Fibroblast of skin of right biceps (primary cell): ENCODE measurements at regions not wholly inside any gene's neighbourhood (a gene's known extent, or its start where the extent isn't known, plus 50 kb on each side); places are given as distances from the start of the nearest gene placed in this dataset.

Experiments
- DNase-seq: peaks from one replicate; pipeline ENCODE4 v3.0.0-alpha.2; 2013

DNA sequence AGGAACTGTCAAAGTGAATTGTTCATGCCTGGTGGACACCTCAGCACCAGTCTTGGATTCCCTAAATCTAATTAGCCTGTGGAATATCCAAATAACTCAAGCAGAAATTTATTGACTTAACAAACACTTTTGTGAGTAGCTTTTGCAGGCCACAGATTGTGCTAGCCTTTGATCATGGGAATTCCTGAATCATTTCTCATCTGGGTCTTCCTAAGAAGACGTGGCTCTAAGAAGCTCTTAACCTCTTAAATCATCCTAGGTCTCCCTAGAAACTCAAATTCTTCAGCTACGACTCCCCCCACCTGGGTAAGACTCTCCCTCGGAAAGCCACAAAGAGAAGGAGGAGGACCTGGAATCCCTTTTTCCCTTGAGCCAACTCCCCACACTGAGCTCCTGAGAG lies 53.8 kb upstream of the PSEN2 start:
- peak; percentile 80 for DNase-seq

- DNase-seq, result peak; percentile 66
These were observed 55.5 kb upstream of the PSEN2 start for GRCh38 chr1:226814751-226815537.

GRCh38 chr1:226813671-226814591 lies 56.5 kb upstream of the PSEN2 start:
- DNase-seq, result no peak

GRCh38 chr1:226810681-226811080 lies 59.7 kb upstream of the PSEN2 start:
- no peak for DNase-seq

- peak; percentile 2 for DNase-seq
These were observed 60.4 kb upstream of the PSEN2 start for GRCh38 chr1:226809785-226810571.

GRCh38 chr1:226808501-226808900 lies 61.9 kb upstream of the PSEN2 start:
- no peak for DNase-seq

- no peak for DNase-seq
These were observed 63.4 kb upstream of the PSEN2 start for GRCh38 chr1:226806988-226807387.

- no peak for DNase-seq
These were observed 65.3 kb upstream of the PSEN2 start for GRCh38 chr1:226804907-226805759.

- no peak for DNase-seq
These were observed 61.8 kb upstream of the ITPKB start for GRCh38 chr1:226800763-226801380.

GRCh38 chr1:226799634-226800281 lies 60.7 kb upstream of the ITPKB start:
- DNase-seq, result no peak

DNA sequence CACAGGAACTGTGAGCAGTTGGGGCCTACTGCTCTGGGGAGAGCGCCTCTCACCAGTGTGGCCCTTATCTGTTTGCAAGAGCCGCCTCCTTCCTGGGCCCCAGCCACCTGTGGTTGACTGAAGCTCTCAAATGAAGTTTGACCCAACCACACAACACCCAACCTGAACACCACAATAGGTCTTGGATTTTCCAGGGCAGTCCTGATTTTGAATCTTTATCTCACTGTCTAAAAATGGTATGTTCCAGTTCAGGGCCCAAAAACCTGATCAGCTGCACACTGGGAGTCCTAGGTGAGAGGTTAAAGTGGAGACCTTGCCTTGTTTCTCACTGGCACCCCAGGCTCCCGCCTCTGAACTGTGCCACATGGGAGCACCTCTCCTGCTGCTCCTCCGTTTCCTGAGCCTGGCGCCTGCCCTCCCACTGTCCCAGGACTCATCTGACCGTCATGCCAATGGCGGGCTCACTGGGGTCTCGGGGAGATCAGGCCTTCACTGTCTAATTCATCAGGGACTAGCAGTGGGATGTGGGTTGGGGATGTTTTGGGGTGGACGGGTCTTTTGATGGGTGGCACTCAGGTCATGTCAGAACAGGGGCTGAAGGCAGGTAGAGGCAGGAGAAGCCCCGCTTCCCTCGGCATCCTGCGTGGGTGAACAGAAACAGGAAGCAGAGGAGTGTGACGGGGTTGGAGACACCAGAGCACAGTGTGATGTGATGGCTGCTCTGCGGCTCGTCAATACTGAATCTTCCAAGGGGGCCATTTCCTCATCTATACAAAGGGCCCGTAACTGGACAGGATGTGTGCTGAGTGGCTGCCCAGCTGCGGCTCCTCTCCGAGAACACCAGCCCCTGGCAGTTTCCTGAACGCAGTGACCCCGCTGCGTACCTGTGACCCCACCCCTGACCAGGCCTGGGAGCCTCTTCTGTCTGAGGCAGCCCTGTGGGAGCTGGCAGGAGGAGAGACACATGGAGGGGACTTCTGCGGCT lies 59.6 kb upstream of the ITPKB start:
- DNase-seq, result no peak

- no peak for DNase-seq
These were observed 58.1 kb upstream of the ITPKB start for GRCh38 chr1:226797151-226797550.

DNA sequence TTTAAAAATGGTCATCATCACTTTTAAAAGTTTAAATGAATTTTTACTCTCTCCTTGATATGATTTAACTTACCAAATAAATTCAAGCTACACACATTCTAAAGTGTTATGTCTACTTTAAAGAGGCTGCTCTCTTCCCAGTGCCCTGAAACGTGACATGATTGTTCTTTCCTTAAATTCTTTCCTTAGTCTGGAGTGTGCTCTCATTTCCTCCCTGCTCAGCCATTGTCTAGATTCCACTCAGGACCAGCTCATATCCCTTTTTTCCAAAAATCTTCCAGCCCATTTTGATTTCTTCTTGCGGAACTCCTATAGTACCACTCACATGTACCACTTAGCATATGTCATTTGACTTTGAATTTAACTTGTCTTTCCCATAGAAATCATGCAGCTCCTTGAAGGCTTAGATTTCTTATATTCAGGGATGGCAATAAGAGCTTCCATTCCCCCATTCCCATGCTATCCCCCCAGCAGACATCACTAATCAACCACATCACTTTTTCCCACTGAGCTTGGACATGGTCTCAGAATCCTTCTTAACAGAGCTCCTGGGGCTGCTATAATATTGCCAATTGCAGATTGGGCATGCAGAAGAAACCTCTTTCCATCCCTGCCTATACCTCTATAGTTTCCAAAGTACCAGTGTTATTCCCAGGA lies 54.7 kb upstream of the ITPKB start:
- DNase-seq, result no peak

DNA sequence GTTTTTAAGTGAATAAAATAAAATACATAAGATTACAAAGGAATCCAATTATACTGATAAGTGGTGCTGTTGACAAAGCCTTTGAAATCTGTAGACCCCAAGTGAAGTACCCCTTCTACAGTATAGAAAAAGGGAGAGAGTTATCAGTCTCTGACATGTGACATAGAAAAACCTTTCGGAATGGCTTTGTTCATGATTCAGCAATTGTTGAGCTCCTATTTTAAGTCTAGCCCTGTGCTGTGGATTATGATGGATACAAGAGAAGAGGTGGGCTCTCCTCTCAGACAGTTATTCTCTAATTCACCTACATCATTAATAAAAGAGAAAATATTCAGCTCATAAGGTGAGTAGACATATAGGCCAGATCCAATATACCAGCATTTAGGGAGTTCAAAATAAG lies 53.3 kb upstream of the ITPKB start:
- DNase-seq, result no peak

GRCh38 chr1:226790545-226791181 lies 51.6 kb upstream of the ITPKB start:
- no peak for DNase-seq

- no peak for DNase-seq
These were observed 49.9 kb upstream of the ITPKB start for GRCh38 chr1:226788965-226789364.
